Caco-2 (cell line): ENCODE measurements at regions not wholly inside any gene's neighbourhood (a gene's known extent, or its start where the extent isn't known, plus 50 kb on each side); places are given as distances from the start of the nearest gene placed in this dataset.

ENCODE experiments used
- BruUV-seq: library from RNA; stranded (reverse); fragments of 400-500 nt; replicated peaks from 2 replicates; lab custom pipeline; 2021; lab: Mats Ljungman, UMichigan
- CTCF ChIA-PET: fragments of 300-600 bp; sonication (Branson Sonifier 250); formaldehyde crosslinking; loops from one replicate; lab custom pipeline; 2022; ENCODE audit warnings: antibody characterized with exemption; lab: Charles Lee
- POLR2A ChIA-PET: fragments of 300-600 bp; sonication (Branson Sonifier 250); formaldehyde crosslinking; loops from one replicate; lab custom pipeline; 2022; ENCODE audit warnings: antibody characterized with exemption; lab: Charles Lee
- DNase-seq, 2 experiments: peaks; one replicate each; pipeline versions ENCODE4 v3.0.0 to v3.0.0-alpha.2; 2020 to 2022
- H3K27me3 ChIP-seq: replicated peaks from 2 replicates; pipeline ENCODE4 v1.6.0; 2011; ENCODE audit warnings: low read length; ENCODE audit not compliant: control insufficient read depth, insufficient read depth
- H3K36me3 ChIP-seq: 2 replicates; pipeline ENCODE4 v1.5.1; 2011; ENCODE audit warnings: low read length; ENCODE audit not compliant: control insufficient read depth, insufficient read depth
- H3K4me1 ChIP-seq: fragments of 250-450 bp; sonication (Bioruptor Pico); 2 replicates; pipeline ENCODE4 v1.5.1; 2020; ENCODE audit warnings: mild to moderate bottlenecking
- H3K4me3 ChIP-seq: 2 replicates; pipeline ENCODE4 v1.5.1; 2011; ENCODE audit warnings: low read depth, mild to moderate bottlenecking, control low read depth, low read length
- H3K9me3 ChIP-seq: fragments of 250-450 bp; sonication (Bioruptor Pico); 2 replicates; pipeline ENCODE4 v1.5.1; 2020; ENCODE audit warnings: mild to moderate bottlenecking, moderate library complexity
- H3K27ac Mint-ChIP-seq: one replicate; pipeline ENCODE4 v1.8.0; 2022; ENCODE audit warnings: mixed read lengths; ENCODE audit not compliant: unreplicated experiment
- H3K27me3 Mint-ChIP-seq: one replicate; pipeline ENCODE4 v1.8.0; 2022; ENCODE audit warnings: mixed read lengths; ENCODE audit not compliant: insufficient read depth, unreplicated experiment
- H3K36me3 Mint-ChIP-seq: one replicate; pipeline ENCODE4 v1.8.0; 2022; ENCODE audit warnings: mild to moderate bottlenecking, mixed read lengths; ENCODE audit not compliant: insufficient read depth, unreplicated experiment
- H3K4me1 Mint-ChIP-seq: one replicate; pipeline ENCODE4 v1.8.0; 2022; ENCODE audit warnings: low read depth, mixed read lengths; ENCODE audit not compliant: unreplicated experiment
- H3K4me3 Mint-ChIP-seq: one replicate; pipeline ENCODE4 v1.8.0; 2022; ENCODE audit warnings: mild to moderate bottlenecking, moderate library complexity, mixed read lengths; ENCODE audit not compliant: unreplicated experiment
- H3K9me3 Mint-ChIP-seq: one replicate; pipeline ENCODE4 v1.8.0; 2022; ENCODE audit warnings: mixed read lengths; ENCODE audit not compliant: unreplicated experiment
- CTCF ChIP-seq, 2 experiments: fragments of 200-600 bp in 1 of 2; IDR thresholded peaks; 1 replicate in 1 of 2; 2 replicates in 1 of 2; pipeline versions ENCODE4 v1.5.1 to v1.8.0; 2011 to 2022; ENCODE audit warnings: antibody characterized with exemption in 1 of 2, control low read depth in 1 of 2, inconsistent platforms in 1 of 2, low read depth in 1 of 2, low read length in 1 of 2, mild to moderate bottlenecking in 1 of 2, moderate library complexity in 1 of 2; ENCODE audit not compliant: insufficient read depth in 1 of 2, severe bottlenecking in 1 of 2, unreplicated experiment in 1 of 2
- intact Hi-C: fragments of 100-400 bp; cut with micrococcal nuclease; formaldehyde crosslinking; loops from one replicate; pipeline ENCODE4 v1.10.0; 2022; ENCODE audit not compliant: unreplicated experiment

- POLR2A ChIA-PET: no interaction called here
- Mint-ChIP-seq H3K4me1 (peaks cover 7% of the 10 kb centered on the region), H3K27me3 (no peaks in the 10 kb centered on the region), H3K9me3 (no peaks in the 10 kb centered on the region), H3K36me3 (no peaks in the 10 kb centered on the region), H3K4me3 (no peak overlapping the region), H3K27ac (no peak overlapping the region)
- intact Hi-C loops: no loop called here
- DNase-seq: no peak
- Histone ChIP-seq H3K27me3 (no peaks in the 10 kb centered on the region), H3K4me1 (peaks cover 4% of the 10 kb centered on the region; the same call in 1 of the 2 replicates), H3K9me3 (no peaks in the 10 kb centered on the region), H3K4me3 (no peak overlapping the region), H3K36me3 (no peaks in the 10 kb centered on the region)
- CTCF ChIA-PET: no interaction called here
- TF ChIP-seq CTCF (IDR thresholded peaks at IDR 0.05; ENCODE audit: insufficient read depth in 1 of 2, low read depth in 1 of 2, low read length in 1 of 2, severe bottlenecking in 1 of 2, unreplicated experiment in 1 of 2): no peak
- BruUV-seq: no TSS peak
These were observed 434.7 kb downstream of the DTWD2 start for GRCh38 chr5:118553662-118554061.

- no TSS peak for BruUV-seq
- no peaks in the 10 kb centered on the region for H3K4me1 Mint-ChIP-seq
- H3K9me3 ChIP-seq: no peaks in the 10 kb centered on the region
- POLR2A ChIA-PET: no interaction called here
- peaks cover 4% of the 10 kb centered on the region; the same call in 1 of the 2 replicates for H3K4me1 ChIP-seq
- H3K9me3 Mint-ChIP-seq: no peaks in the 10 kb centered on the region
- no peaks in the 10 kb centered on the region for H3K27me3 ChIP-seq
- no peak overlapping the region for H3K4me3 Mint-ChIP-seq
- intact Hi-C loops: no loop called here
- no peaks in the 10 kb centered on the region for H3K27me3 Mint-ChIP-seq
- no peak overlapping the region for H3K4me3 ChIP-seq
- H3K36me3 ChIP-seq: no peaks in the 10 kb centered on the region
- no peak for DNase-seq
- TF ChIP-seq CTCF (IDR thresholded peaks at IDR 0.05; ENCODE audit: insufficient read depth in 1 of 2, low read depth in 1 of 2, low read length in 1 of 2, severe bottlenecking in 1 of 2, unreplicated experiment in 1 of 2): no peak
- CTCF ChIA-PET: no interaction called here
- no peaks in the 10 kb centered on the region for H3K36me3 Mint-ChIP-seq
- H3K27ac Mint-ChIP-seq: no peak overlapping the region
These were observed 435.5 kb downstream of the DTWD2 start for GRCh38 chr5:118552731-118553360.

GRCh38 chr5:118552146-118552545 lies 436.2 kb downstream of the DTWD2 start:
- H3K9me3 Mint-ChIP-seq: no peaks in the 10 kb centered on the region
- BruUV-seq: no TSS peak
- no peaks in the 10 kb centered on the region for H3K4me1 Mint-ChIP-seq
- H3K27ac Mint-ChIP-seq: no peak overlapping the region
- H3K4me3 ChIP-seq: no peak overlapping the region
- peaks cover 1% of the 10 kb centered on the region; the same call in 1 of the 2 replicates for H3K4me1 ChIP-seq
- no peaks in the 10 kb centered on the region for H3K27me3 Mint-ChIP-seq
- no peaks in the 10 kb centered on the region for H3K9me3 ChIP-seq
- ChIA-PET CTCF (no interaction called here), POLR2A (no interaction called here)
- H3K36me3 Mint-ChIP-seq: no peaks in the 10 kb centered on the region
- no peaks in the 10 kb centered on the region for H3K36me3 ChIP-seq
- no peak for TF ChIP-seq CTCF (IDR thresholded peaks at IDR 0.05; ENCODE audit: insufficient read depth in 1 of 2, low read depth in 1 of 2, low read length in 1 of 2, severe bottlenecking in 1 of 2, unreplicated experiment in 1 of 2)
- DNase-seq: no peak
- no peak overlapping the region for H3K4me3 Mint-ChIP-seq
- intact Hi-C loops: no loop called here
- H3K27me3 ChIP-seq: no peaks in the 10 kb centered on the region
